Transverse colon (tissue), 4 donors: ENCODE measurements at regions not wholly inside any gene's neighbourhood (a gene's known extent, or its start where the extent isn't known, plus 50 kb on each side); places are given as distances from the start of the nearest gene placed in this dataset.

Experiments used
- DNase-seq: peaks from one replicate; pipeline ENCODE4 v3.0.0-alpha.2; 2019
- H3K27ac ChIP-seq, 4 donors: fragments of 200-600 bp; sonication (generic); 2 replicates each; pipeline ENCODE4 v1.5.1; 2016 to 2018; ENCODE audit warnings: inconsistent platforms in 4 of 4
- H3K27me3 ChIP-seq: fragments of 200-600 bp; sonication (generic); 2 replicates; pipeline ENCODE4 v1.5.1; 2017; ENCODE audit warnings: inconsistent platforms
- H3K36me3 ChIP-seq, 4 donors: fragments of 200-600 bp; sonication (generic); 2 replicates each; pipeline ENCODE4 v1.5.1; 2017 to 2019; ENCODE audit warnings: inconsistent platforms in 4 of 4
- H3K4me1 ChIP-seq, 4 donors: fragments of 200-600 bp; sonication (generic); 2 replicates each; pipeline ENCODE4 v1.5.1; 2017 to 2020; ENCODE audit warnings: inconsistent platforms in 4 of 4
- H3K4me3 ChIP-seq, 4 donors: fragments of 200-600 bp; sonication (generic); 1 replicate in 1 of 4; 2 replicates in 3 of 4; pipeline versions ENCODE4 v1.5.1 to v1.6.1; 2017 to 2019; ENCODE audit warnings: inconsistent platforms in 4 of 4
- H3K9me3 ChIP-seq, 2 donors: fragments of 200-600 bp; sonication (generic); 2 replicates each; pipeline ENCODE4 v1.5.1; 2017 to 2019; ENCODE audit warnings: inconsistent platforms in 2 of 2
- EP300 ChIP-seq: sonication (generic); formaldehyde crosslinking; IDR thresholded peaks from one replicate; pipeline ENCODE4 v1.6.1; 2017; ENCODE audit warnings: antibody characterized with exemption, low read depth
- POLR2A ChIP-seq: fragments of 450-650 bp; IDR thresholded peaks from one replicate; pipeline ENCODE4 v1.6.1; 2016; ENCODE audit warnings: antibody characterized with exemption, mild to moderate bottlenecking, moderate library complexity
- POLR2AphosphoS5 ChIP-seq, 3 donors: sonication (generic); formaldehyde crosslinking; IDR thresholded peaks; one replicate each; pipeline ENCODE4 v1.6.1; 2016; ENCODE audit warnings: antibody characterized with exemption in 3 of 3
- WGBS, 2 donors: methylation state at CpG; one replicate each; pipeline ENCODE4 v1.1.5; 2018; ENCODE audit warnings: low coverage in 1 of 2; 5-methylcytosine and 5-hydroxymethylcytosine counted together
- in situ Hi-C, 4 donors: fragments of 200-750 bp; cut with MboI; loops; one replicate each; pipeline versions ENCODE4 v1.15.0 to v1.15.1; 2017; ENCODE audit warnings: low sequenced_read_pairs in 3 of 4, low pct_ligation_motif_present in 1 of 4, low pct_unique_long_range_greater_than_20kb in 1 of 4
- intact Hi-C: fragments of 100-400 bp; cut with DNase I; formaldehyde crosslinking; loops from one replicate; pipeline ENCODE4 v1.15.1; 2023; ENCODE audit warnings: low total_unique reads
- TF ChIP-seq, protein P1 (sequence below), 5 experiments: fragments of 200-600 bp in 3 of 5; fragments of 450-650 bp in 2 of 5; sonication (generic) in 3 of 5; IDR thresholded peaks; 1 replicate in 2 of 5; 2 replicates in 3 of 5; pipeline ENCODE4 v1.5.1; 2016 to 2017; ENCODE audit warnings: antibody characterized with exemption in 5 of 5, inconsistent platforms in 3 of 5, mild to moderate bottlenecking in 2 of 5, moderate library complexity in 1 of 5

DNA sequence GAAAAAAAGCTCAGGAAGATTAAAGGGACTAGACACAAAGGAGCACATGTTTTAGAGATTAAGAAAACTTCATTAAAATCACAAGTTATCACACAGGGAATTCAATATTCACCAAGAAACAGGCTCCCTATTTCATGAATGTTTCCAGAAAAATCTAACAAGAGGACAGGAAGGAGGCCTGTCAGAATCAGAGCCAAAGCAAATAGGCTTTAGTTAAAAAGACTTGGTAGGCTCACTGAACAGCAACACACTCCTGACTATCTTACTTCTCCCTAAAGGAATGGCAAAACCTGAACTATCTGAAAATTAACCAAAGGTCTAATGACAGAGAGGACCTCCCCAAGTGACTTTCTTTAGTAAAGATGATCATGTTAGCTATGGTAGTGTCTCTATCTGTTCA is 188.3 kb upstream of the MEOX2 start:
- Histone ChIP-seq H3K27ac (no peak overlapping the region), H3K4me3 (no peak overlapping the region), H3K4me1 (peaks cover 0 to 5% (median 0%) of the 10 kb centered on the region in 4 donors), H3K36me3 (no peaks in the 10 kb centered on the region), H3K27me3 (no peaks in the 10 kb centered on the region), H3K9me3 (no peaks in the 10 kb centered on the region)
- TF ChIP-seq POLR2A (no peak), EP300 (no peak), POLR2AphosphoS5 (IDR thresholded peaks at IDR 0.05) (no peak)
- TF ChIP-seq, protein P1, sequence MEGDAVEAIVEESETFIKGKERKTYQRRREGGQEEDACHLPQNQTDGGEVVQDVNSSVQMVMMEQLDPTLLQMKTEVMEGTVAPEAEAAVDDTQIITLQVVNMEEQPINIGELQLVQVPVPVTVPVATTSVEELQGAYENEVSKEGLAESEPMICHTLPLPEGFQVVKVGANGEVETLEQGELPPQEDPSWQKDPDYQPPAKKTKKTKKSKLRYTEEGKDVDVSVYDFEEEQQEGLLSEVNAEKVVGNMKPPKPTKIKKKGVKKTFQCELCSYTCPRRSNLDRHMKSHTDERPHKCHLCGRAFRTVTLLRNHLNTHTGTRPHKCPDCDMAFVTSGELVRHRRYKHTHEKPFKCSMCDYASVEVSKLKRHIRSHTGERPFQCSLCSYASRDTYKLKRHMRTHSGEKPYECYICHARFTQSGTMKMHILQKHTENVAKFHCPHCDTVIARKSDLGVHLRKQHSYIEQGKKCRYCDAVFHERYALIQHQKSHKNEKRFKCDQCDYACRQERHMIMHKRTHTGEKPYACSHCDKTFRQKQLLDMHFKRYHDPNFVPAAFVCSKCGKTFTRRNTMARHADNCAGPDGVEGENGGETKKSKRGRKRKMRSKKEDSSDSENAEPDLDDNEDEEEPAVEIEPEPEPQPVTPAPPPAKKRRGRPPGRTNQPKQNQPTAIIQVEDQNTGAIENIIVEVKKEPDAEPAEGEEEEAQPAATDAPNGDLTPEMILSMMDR (IDR thresholded peaks at IDR 0.05): no peak
- intact Hi-C loops (no loop called here), in situ Hi-C loops (no loop called here)
- no peak for DNase-seq

DNA sequence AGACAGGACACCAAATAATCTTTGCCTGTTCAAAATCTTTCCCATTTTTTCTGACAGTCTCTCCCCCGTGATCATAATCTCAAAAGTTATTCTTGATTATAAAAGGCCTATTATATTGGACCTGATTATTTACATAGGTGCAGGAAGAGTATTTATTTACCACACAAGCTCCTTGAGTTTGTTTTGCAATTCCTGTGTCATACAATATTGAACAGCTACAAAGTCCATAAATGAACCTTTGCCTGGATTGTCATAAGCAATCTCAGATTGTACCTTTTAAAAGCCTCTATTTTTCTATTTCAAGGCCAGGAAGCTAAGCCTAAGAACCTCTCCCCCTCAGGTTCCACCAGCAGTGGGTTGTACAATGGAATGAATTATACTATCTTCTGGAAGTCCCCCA is 183.9 kb upstream of the MEOX2 start:
- Histone ChIP-seq H3K27me3 (no peaks in the 10 kb centered on the region), H3K4me3 (no peak overlapping the region), H3K27ac (no peak overlapping the region), H3K36me3 (no peaks in the 10 kb centered on the region), H3K9me3 (no peaks in the 10 kb centered on the region), H3K4me1 (peaks cover 0 to 5% (median 0%) of the 10 kb centered on the region in 4 donors)
- TF ChIP-seq, protein P1 (IDR thresholded peaks at IDR 0.05): no peak
- no peak for TF ChIP-seq POLR2AphosphoS5 (IDR thresholded peaks at IDR 0.05)
- no peak for TF ChIP-seq EP300
- no peak for TF ChIP-seq POLR2A
- intact Hi-C loops: no loop called here
- in situ Hi-C loops: no loop called here
- 36 to 67% methylated on average over 1 of the region's 1 CpG for WGBS, 2 donors
- no peak for DNase-seq

DNA sequence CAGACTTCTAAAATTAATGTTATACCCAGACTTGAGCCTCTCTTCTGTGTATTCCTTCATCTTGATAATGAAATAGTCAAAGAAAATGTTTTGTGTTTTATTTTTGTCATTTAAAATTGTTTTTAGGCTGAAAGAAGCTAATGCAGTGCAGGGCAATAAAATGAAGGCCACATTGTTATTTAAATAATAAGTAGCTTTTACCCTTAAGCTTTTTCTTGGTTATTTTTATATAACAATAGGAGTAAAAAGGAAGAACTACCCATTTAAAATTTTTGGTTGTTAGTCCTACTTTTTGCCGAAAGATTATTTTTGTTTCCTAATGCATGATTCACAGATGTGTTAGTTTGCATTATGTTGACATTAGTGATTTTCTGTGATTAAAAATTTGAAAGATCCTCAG is 181.0 kb upstream of the MEOX2 start:
- Histone ChIP-seq H3K4me3 (no peak overlapping the region), H3K27ac (no peak overlapping the region), H3K36me3 (no peaks in the 10 kb centered on the region), H3K9me3 (no peaks in the 10 kb centered on the region), H3K4me1 (peaks cover 0 to 5% (median 0%) of the 10 kb centered on the region in 4 donors), H3K27me3 (no peaks in the 10 kb centered on the region)
- in situ Hi-C loops (no loop called here), intact Hi-C loops (no loop called here)
- TF ChIP-seq POLR2AphosphoS5 (IDR thresholded peaks at IDR 0.05) (no peak), POLR2A (no peak), EP300 (no peak)
- TF ChIP-seq, protein P1 (IDR thresholded peaks at IDR 0.05): no peak
- 94 to 100% methylated on average over 1 of the region's 1 CpG for WGBS, 2 donors
- DNase-seq: no peak

DNA sequence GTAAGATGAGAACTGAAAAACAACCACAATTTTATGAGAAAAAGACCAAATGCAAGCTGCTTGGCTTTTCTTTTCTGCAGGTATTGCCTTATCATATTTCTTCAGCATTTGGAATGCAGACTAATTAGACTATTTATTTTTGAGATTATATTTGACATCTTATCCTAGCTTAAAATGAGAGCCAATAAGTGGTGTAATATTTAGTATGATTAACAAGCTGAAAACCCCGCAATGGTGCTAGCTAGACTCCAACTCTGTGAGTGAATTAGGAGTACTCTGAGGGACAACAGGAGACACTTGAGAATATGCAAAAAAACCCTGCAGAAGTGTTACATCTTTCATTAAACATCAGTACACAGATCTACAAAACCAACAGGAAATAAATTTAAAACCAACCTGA is 180.3 kb upstream of the MEOX2 start:
- DNase-seq: no peak
- no peaks in the 10 kb centered on the region for H3K9me3 ChIP-seq
- no peak overlapping the region for H3K27ac ChIP-seq
- TF ChIP-seq, protein P1 (IDR thresholded peaks at IDR 0.05): no peak
- no peak for TF ChIP-seq POLR2A
- TF ChIP-seq EP300: no peak
- no peak for TF ChIP-seq POLR2AphosphoS5 (IDR thresholded peaks at IDR 0.05)
- H3K27me3 ChIP-seq: no peaks in the 10 kb centered on the region
- no peak overlapping the region for H3K4me3 ChIP-seq
- in situ Hi-C loops: no loop called here
- no peaks in the 10 kb centered on the region for H3K36me3 ChIP-seq
- intact Hi-C loops: no loop called here
- 89 to 100% methylated on average over 1 of the region's 1 CpG for WGBS, 2 donors
- peaks cover 0 to 5% (median 0%) of the 10 kb centered on the region in 4 donors for H3K4me1 ChIP-seq
